ENCODE measurements at regions not wholly inside any gene's neighbourhood (a gene's known extent, or its start where the extent isn't known, plus 50 kb on each side); places are given as distances from the start of the nearest gene placed in this dataset.

DNA sequence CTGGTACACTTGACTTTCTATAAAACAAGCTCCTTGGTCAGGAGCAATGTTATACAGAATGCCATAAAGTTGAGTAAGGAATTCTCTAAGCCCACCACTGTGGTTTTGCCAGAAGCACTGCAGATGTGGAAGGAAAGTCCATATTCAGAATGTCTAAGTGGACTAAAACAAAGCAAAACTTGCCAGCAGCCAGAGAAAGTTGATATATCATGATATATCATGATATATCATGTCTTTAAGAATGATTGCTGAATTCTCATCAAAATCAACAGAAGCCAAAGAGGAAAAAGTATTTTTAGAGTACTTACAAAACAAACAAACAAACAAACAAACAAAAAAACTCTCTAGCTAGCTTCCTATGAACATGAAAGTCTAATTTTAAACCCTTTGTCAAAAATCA, 424.8 kb upstream of the OR4E1 start:
- TF ChIP-seq, protein P1, sequence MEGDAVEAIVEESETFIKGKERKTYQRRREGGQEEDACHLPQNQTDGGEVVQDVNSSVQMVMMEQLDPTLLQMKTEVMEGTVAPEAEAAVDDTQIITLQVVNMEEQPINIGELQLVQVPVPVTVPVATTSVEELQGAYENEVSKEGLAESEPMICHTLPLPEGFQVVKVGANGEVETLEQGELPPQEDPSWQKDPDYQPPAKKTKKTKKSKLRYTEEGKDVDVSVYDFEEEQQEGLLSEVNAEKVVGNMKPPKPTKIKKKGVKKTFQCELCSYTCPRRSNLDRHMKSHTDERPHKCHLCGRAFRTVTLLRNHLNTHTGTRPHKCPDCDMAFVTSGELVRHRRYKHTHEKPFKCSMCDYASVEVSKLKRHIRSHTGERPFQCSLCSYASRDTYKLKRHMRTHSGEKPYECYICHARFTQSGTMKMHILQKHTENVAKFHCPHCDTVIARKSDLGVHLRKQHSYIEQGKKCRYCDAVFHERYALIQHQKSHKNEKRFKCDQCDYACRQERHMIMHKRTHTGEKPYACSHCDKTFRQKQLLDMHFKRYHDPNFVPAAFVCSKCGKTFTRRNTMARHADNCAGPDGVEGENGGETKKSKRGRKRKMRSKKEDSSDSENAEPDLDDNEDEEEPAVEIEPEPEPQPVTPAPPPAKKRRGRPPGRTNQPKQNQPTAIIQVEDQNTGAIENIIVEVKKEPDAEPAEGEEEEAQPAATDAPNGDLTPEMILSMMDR (IDR thresholded peaks at IDR 0.05; ENCODE audit: low read depth, low read length), result no peak
- no peak for DNase-seq (ENCODE audit: extremely low read depth, low read depth)

DNA sequence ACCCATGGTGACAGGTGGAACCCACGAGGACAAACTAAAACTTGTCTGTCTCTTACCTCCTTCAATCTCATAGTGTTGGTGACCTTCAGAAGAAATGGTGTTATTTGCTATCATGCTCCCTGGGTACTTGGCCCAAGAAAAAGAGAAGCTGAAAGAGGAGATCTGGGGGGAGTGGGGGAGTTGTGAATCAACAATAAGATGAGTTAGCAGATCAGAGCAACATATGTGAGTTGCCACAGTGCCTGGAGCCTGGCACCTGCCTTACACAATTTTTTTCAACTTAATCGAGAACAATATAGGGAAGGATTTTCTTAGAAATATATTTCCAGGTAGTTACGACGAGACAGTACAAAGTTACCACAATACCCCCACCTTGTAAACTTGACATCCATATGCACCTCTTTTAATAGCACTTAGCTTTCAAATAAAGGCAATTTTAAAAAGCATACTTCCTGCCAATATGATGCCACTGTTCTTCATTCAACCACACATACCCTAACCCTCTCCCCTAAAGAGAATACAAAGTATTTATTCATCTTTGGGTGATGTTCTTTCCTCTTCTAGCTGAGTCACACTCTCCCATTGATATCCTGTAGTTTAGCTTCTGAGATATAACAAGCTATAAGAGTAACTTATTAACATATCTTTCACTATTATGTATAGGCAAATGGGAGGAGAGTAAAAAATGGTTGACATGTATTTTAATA, 424.1 kb upstream of the OR4E1 start:
- TF ChIP-seq, protein P1 (IDR thresholded peaks at IDR 0.05; ENCODE audit: low read depth, low read length), result no peak
- no peak for DNase-seq (ENCODE audit: extremely low read depth, low read depth)

DNA sequence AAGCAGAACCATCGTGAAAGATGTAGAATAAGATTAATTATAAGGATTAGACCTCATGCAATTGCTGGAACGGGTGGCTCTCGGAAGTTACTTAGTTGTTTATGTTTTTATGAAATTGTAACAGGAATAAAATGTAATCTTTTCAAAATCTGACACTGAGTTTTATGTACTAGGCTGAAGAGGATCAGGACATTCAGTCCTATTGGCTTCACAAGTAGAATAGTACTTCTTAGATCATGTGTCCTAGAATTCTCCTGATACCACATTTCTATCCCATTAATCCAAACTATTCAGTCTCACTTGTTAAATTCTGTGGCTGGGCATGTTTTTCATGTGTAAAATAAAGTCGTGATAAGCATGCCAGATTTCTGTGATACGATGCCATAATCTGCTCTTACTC, 423.5 kb upstream of the OR4E1 start:
- TF ChIP-seq, protein P1 (IDR thresholded peaks at IDR 0.05; ENCODE audit: low read depth, low read length), result no peak
- DNase-seq (ENCODE audit: extremely low read depth, low read depth), result no peak

DNA sequence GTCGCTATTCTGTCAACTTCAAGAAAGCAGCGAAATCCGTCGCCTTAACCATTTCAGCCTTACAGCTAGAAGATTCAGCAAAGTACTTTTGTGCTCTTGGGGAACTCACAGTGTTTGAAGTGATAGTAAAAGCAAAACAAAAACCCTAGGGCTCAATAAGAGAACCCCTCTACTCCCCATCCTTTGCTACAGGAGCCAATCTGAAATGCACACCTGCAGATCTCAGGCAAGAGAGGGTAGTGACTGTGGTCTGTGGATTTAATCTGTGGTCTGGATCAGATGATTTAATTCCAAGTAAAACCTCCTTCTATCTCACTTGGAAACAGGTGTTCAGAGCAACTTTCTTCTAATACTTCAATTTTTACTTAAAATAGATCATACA, 422.9 kb upstream of the OR4E1 start:
- DNase-seq (ENCODE audit: extremely low read depth, low read depth), result no peak
- TF ChIP-seq, protein P1 (IDR thresholded peaks at IDR 0.05; ENCODE audit: low read depth, low read length), result no peak

DNA sequence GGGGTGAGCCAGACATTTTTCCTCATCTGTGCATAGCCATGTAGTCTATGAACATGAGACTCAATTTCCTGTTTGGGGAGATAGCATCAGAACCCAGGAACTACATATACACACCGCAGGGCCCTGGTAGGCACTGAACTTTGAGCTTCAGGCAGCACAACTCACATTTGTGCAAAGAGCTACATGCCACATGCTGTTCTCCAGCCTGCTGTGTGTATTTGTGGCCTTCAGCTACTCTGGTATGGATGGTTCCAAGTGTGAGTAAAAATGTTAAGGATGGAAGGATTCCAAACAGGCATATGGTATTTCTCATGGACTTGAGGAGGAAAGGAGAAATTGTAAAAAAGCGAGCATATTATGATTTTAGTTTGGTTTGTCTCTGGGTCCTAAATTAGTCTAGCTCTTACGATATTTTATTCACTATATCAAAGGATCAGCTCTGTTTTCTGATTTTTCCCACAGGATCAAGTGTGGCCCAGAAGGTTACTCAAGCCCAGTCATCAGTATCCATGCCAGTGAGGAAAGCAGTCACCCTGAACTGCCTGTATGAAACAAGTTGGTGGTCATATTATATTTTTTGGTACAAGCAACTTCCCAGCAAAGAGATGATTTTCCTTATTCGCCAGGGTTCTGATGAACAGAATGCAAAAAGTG, 422.4 kb upstream of the OR4E1 start:
- TF ChIP-seq, protein P1 (IDR thresholded peaks at IDR 0.05; ENCODE audit: low read depth, low read length), result no peak
- no peak for DNase-seq (ENCODE audit: extremely low read depth, low read depth)

DNA sequence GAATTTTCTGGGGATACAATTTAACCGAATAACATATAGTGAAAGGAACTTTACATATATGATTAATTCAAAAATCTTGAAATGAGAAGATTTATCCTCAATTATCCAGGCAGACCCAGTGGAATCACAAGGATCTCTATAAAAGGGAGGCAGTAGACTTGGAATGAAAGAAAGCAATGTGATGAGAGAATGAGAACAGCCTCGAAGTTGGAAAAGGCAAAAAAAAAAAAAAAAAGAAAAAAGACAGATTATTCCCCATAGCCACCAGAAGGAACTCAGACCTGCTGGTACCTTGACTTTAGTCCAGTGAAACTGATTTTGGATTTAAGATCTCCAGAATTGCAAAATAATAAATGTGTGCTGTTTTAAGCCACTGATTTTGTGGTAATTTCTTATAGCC, 416.3 kb upstream of the OR4E1 start:
- TF ChIP-seq, protein P1 (IDR thresholded peaks at IDR 0.05; ENCODE audit: low read depth, low read length), result no peak
- DNase-seq (ENCODE audit: extremely low read depth, low read depth), result no peak

DNA sequence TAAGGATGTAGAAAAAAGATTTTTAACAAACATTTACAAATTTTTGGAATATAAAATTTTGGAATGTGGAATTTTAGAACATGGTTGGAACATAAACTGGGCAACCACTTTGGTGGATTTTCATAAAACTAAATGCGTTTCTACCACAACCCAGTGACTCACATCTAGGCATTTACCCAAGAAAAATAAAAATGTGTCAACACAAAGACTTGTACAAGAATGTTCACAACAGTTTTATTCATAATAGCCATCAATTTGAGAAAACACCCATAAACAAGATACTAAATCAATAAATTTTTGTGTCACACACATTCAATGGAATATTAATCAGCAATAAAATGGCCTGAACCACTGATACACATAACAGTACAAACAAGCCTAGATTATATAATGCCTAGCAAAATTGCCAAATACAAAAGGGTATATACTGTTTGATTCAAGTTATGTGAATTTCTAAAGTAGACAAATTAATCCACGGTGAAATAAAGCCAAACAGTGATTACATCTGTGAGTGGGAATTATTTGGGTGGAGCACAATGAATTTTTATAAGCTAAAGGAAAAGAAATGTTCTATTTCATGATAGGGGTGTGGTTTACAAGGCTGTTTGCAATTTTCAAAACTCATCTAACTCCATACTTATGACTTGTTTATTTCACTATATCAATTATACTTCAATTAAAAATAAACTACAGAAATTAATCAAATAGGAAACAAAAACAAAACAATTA, 415.2 kb upstream of the OR4E1 start:
- TF ChIP-seq, protein P1 (IDR thresholded peaks at IDR 0.05; ENCODE audit: low read depth, low read length), result no peak
- no peak for DNase-seq (ENCODE audit: extremely low read depth, low read depth)

All from AG09319 (cell line).